ENCODE measurements at regions not wholly inside any gene's neighbourhood (a gene's known extent, or its start where the extent isn't known, plus 50 kb on each side); places are given as distances from the start of the nearest gene placed in this dataset.
"Not testable (repeated sequence)": the region's sequence is repeated elsewhere in the genome, so short reads cannot be mapped to it uniquely, and the experiment has no call there.

DNA sequence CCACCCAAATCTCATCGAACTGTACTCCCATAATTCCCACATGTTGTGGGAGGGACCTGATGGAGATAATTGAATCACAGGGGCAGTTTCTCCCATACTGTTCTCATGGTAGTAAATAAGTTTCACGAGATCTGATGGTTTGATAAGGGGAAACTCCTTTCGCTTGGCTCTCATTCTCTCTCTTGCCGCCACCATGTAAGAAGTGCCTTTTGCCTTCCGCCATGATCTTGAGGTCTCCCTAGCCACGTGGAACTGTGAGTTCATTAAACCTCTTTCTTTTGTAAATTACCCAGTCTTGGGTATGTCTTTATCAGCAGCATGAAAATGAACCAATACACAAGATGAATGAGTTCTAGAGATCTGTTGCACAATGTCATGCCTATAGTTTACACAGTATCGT lies 82.5 kb downstream of the SETD4 start:
- not testable (repeated sequence) for TF ChIP-seq ZNF468 (CRISPR knock-in tag; IDR thresholded peaks at IDR 0.05); TOE1 (CRISPR knock-in tag; IDR thresholded peaks at IDR 0.05); YY1 (IDR thresholded peaks at IDR 0.05; ENCODE audit: insufficient read depth, insufficient replicate concordance, low read depth, low read length); CTCF (CRISPR knock-in tag; IDR thresholded peaks at IDR 0.05); ZNF18 (CRISPR knock-in tag; IDR thresholded peaks at IDR 0.05; ENCODE audit: insufficient replicate concordance); MYC (CRISPR knock-in tag; IDR thresholded peaks at IDR 0.05; ENCODE audit: borderline replicate concordance); ZNF232 (CRISPR knock-in tag; IDR thresholded peaks at IDR 0.05; ENCODE audit: borderline replicate concordance); HCFC1 (IDR thresholded peaks at IDR 0.05; ENCODE audit: low read depth, low read length); SMAD3 (CRISPR knock-in tag; IDR thresholded peaks at IDR 0.05); ZBTB33 (CRISPR knock-in tag; IDR thresholded peaks at IDR 0.05); HDAC2 (CRISPR knock-in tag; IDR thresholded peaks at IDR 0.05); REPIN1 (CRISPR knock-in tag; IDR thresholded peaks at IDR 0.05; ENCODE audit: borderline replicate concordance, low read depth); MAFK (conservative IDR thresholded peaks at IDR 0.05 in 1 of 2, IDR thresholded peaks at IDR 0.05 in 1 of 2; ENCODE audit: low read length in 2 of 2)
- TF ChIP-seq, protein P1, sequence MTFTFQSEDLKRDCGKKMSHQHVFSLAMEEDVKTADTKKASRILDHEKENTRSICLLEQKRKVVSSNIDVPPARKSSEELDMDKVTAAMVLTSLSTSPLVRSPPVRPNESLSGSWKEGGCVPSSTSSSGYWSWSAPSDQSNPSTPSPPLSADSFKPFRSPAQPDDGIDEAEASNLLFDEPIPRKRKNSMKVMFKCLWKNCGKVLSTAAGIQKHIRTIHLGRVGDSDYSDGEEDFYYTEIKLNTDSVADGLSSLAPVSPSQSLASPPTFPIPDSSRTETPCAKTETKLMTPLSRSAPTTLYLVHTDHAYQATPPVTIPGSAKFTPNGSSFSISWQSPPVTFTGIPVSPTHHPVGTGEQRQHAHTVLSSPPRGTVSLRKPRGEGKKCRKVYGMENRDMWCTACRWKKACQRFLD (CRISPR knock-in tag; IDR thresholded peaks at IDR 0.05; ENCODE audit: borderline replicate concordance) = not testable (repeated sequence)

Data from HepG2 (cell line).